Endothelial cell of umbilical vein (primary cell): ENCODE measurements at regions not wholly inside any gene's neighbourhood (a gene's known extent, or its start where the extent isn't known, plus 50 kb on each side); places are given as distances from the start of the nearest gene placed in this dataset.

ENCODE experiments used
- BruUV-seq: library from RNA; stranded (reverse); fragments of 400-500 nt; replicated peaks from 2 replicates; lab custom pipeline; 2021; lab: Mats Ljungman, UMichigan
- CTCF ChIA-PET: fragments of 300-600, 350-600 bp; sonication (Branson Sonifier 250); formaldehyde crosslinking; loops from one replicate; lab custom pipeline; 2021; ENCODE audit warnings: antibody characterized with exemption, inconsistent platforms; lab: Charles Lee
- POLR2A ChIA-PET: fragments of 300-600, 350-600 bp; sonication (Branson Sonifier 250); formaldehyde crosslinking; loops from one replicate; lab custom pipeline; 2021; ENCODE audit warnings: antibody characterized with exemption, inconsistent platforms; lab: Charles Lee
- DNase-seq: peaks from one replicate; pipeline ENCODE4 v3.0.0-alpha.2; 2011; ENCODE audit warnings: low read depth, low spot score
- FAIRE-seq: peaks from 2 replicates; lab custom pipeline; 2011; peaks lifted over from hg19 to GRCh38; lab: Jason Lieb, UNC
- H2AFZ ChIP-seq: 2 replicates; pipeline ENCODE4 v1.6.0; 2012; ENCODE audit warnings: low read depth, low read length, control low read depth, inconsistent platforms
- H3K27ac ChIP-seq: 2 replicates; pipeline ENCODE4 v1.5.1; 2011; ENCODE audit warnings: low read depth, mild to moderate bottlenecking, control low read depth, low read length, moderate library complexity; ENCODE audit not compliant: insufficient read depth
- H3K27me3 ChIP-seq, 2 experiments: 2 replicates each; pipeline versions ENCODE4 v1.6.0 to v1.6.1; 2011; ENCODE audit warnings: low read length in 2 of 2, mixed read lengths in 1 of 2; ENCODE audit not compliant: control insufficient read depth in 2 of 2, insufficient read depth in 2 of 2
- H3K36me3 ChIP-seq, 2 experiments: 2 replicates in 1 of 2; 3 replicates in 1 of 2; pipeline ENCODE4 v1.5.1; 2011; ENCODE audit warnings: low read length in 2 of 2, mild to moderate bottlenecking in 1 of 2, moderate library complexity in 1 of 2; ENCODE audit not compliant: control insufficient read depth in 2 of 2, insufficient read depth in 2 of 2; ENCODE audit errors: extremely low read depth in 1 of 2
- H3K4me1 ChIP-seq: 3 replicates; pipeline ENCODE4 v1.5.1; 2011; ENCODE audit warnings: mild to moderate bottlenecking, low read length; ENCODE audit not compliant: control insufficient read depth, insufficient read depth; ENCODE audit errors: extremely low read depth
- H3K4me2 ChIP-seq: 2 replicates; pipeline ENCODE4 v1.6.1; 2011; ENCODE audit warnings: low read length, control low read depth, mixed read lengths; ENCODE audit not compliant: insufficient read depth
- H3K4me3 ChIP-seq, 3 experiments: fragments of 200-600 bp in 1 of 3; sonication (generic), shearing (Covaris generic) in 1 of 3; replicated peaks in 1 of 3; 2 replicates each; pipeline ENCODE4 v1.5.1; 2011 to 2016; ENCODE audit warnings: control low read depth in 3 of 3, low read length in 3 of 3, mild to moderate bottlenecking in 2 of 3, inconsistent platforms in 1 of 3, low read depth in 1 of 3, moderate library complexity in 1 of 3; ENCODE audit not compliant: insufficient read depth in 1 of 3
- H3K79me2 ChIP-seq: 2 replicates; pipeline ENCODE4 v1.6.0; 2012; ENCODE audit warnings: low read length, inconsistent platforms; ENCODE audit not compliant: control insufficient read depth, insufficient read depth
- H3K9ac ChIP-seq: replicated peaks from 2 replicates; pipeline ENCODE3; 2011; ENCODE audit warnings: low read length, control low read depth; ENCODE audit not compliant: insufficient read depth; ENCODE audit errors: extremely low read depth
- H3K9me1 ChIP-seq: replicated peaks from 3 replicates; pipeline ENCODE4 v1.6.0; 2011; ENCODE audit warnings: mild to moderate bottlenecking, low read length; ENCODE audit not compliant: control insufficient read depth, insufficient read depth; ENCODE audit errors: extremely low read depth
- H3K9me3 ChIP-seq: replicated peaks from 2 replicates; pipeline ENCODE4 v1.5.1; 2012; ENCODE audit warnings: low read length, inconsistent platforms; ENCODE audit not compliant: control insufficient read depth, insufficient read depth
- H4K20me1 ChIP-seq: replicated peaks from 2 replicates; pipeline ENCODE3; 2011; ENCODE audit warnings: mild to moderate bottlenecking, low read length; ENCODE audit not compliant: control insufficient read depth, insufficient read depth; ENCODE audit errors: extremely low read depth
- EZH2 ChIP-seq: IDR thresholded peaks from 2 replicates; pipeline ENCODE4 v1.6.1; 2012; ENCODE audit warnings: borderline replicate concordance, low read depth, mild to moderate bottlenecking, moderate library complexity, low read length, inconsistent platforms; ENCODE audit not compliant: severe bottlenecking
- FOS ChIP-seq: IDR thresholded peaks from 2 replicates; pipeline ENCODE4 v1.6.1; 2011; ENCODE audit warnings: mild to moderate bottlenecking, low read length, moderate library complexity, borderline replicate concordance; ENCODE audit not compliant: insufficient read depth
- GATA2 ChIP-seq: IDR thresholded peaks from 2 replicates; pipeline ENCODE4 v1.7.0; 2011; ENCODE audit warnings: low read depth, mild to moderate bottlenecking, moderate library complexity, mixed read lengths, low read length; ENCODE audit not compliant: insufficient read length, insufficient read depth
- JUN ChIP-seq: IDR thresholded peaks from 2 replicates; pipeline ENCODE4 v1.6.1; 2011; ENCODE audit warnings: borderline replicate concordance, low read depth; ENCODE audit not compliant: insufficient read length, insufficient read depth
- MYC ChIP-seq: IDR thresholded peaks from one replicate; pipeline ENCODE4 v1.6.1; 2011; ENCODE audit warnings: mild to moderate bottlenecking, low read depth, low read length
- POLR2A ChIP-seq: IDR thresholded peaks from 2 replicates; pipeline ENCODE4 v1.6.1; 2012; ENCODE audit warnings: low read depth, mild to moderate bottlenecking, control low read depth, low read length
- POLR2AphosphoS5 ChIP-seq: IDR thresholded peaks from 2 replicates; pipeline ENCODE4 v1.6.1; 2012; ENCODE audit warnings: low read depth, mild to moderate bottlenecking, control low read depth, low read length, moderate library complexity; ENCODE audit not compliant: insufficient read depth
- dilution Hi-C: fragments of 300-500 bp; cut with MboI; formaldehyde crosslinking; loops from one replicate; pipeline ENCODE4 v1.15.0; 2019; ENCODE audit warnings: low sequenced_read_pairs; ENCODE audit not compliant: extremely low pct_ligation_motif_present
- intact Hi-C: fragments of 100-400 bp; cut with micrococcal nuclease; formaldehyde crosslinking; loops from one replicate; pipeline ENCODE4 v1.10.0; 2022
- TF ChIP-seq, protein P1 (sequence below): IDR thresholded peaks from 2 replicates; pipeline ENCODE4 v1.6.1; 2011; ENCODE audit not compliant: insufficient read depth, insufficient read length
- TF ChIP-seq, protein P2 (sequence below), 2 donors: IDR thresholded peaks; 1 replicate in 1 of 2; 2 replicates in 1 of 2; pipeline ENCODE4 v1.5.1; 2011; ENCODE audit warnings: low read length in 2 of 2, mild to moderate bottlenecking in 2 of 2, moderate library complexity in 2 of 2, control low read depth in 1 of 2, inconsistent platforms in 1 of 2, low read depth in 1 of 2; ENCODE audit not compliant: insufficient read depth in 1 of 2; ENCODE audit errors: extremely low read depth in 1 of 2

DNA sequence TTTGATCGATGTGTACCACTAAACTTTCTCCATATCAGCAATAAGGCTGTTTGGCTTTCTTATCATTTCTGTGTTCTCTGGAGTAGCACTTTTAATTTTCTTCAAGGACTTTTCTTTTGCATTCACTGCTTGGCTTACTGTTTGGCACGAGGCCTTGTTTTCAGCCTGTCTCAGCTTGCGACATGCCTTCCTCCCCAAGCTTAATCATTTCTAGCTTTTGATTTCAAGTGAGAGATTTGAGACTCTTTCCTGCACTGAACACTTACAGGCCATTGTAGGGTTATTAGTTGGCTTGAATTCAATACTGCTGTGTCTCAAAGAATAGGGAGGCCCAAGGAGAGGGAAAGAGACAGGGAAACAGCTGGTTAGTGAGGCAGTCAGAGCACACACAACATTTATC, 120.6 kb upstream of the KCND3 start:
- H2AFZ ChIP-seq: no peak overlapping the region
- no peaks in the 10 kb centered on the region for H3K9me1 ChIP-seq
- no peaks in the 10 kb centered on the region for H3K9me3 ChIP-seq
- no peaks in the 10 kb centered on the region for H3K4me1 ChIP-seq
- no peak for TF ChIP-seq POLR2AphosphoS5
- no peak for TF ChIP-seq FOS
- TF ChIP-seq GATA2: no peak
- no peak for TF ChIP-seq JUN
- TF ChIP-seq, protein P1, sequence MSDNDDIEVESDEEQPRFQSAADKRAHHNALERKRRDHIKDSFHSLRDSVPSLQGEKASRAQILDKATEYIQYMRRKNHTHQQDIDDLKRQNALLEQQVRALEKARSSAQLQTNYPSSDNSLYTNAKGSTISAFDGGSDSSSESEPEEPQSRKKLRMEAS: no peak
- no peak for TF ChIP-seq POLR2A
- TF ChIP-seq MYC: no peak
- TF ChIP-seq, protein P2, sequence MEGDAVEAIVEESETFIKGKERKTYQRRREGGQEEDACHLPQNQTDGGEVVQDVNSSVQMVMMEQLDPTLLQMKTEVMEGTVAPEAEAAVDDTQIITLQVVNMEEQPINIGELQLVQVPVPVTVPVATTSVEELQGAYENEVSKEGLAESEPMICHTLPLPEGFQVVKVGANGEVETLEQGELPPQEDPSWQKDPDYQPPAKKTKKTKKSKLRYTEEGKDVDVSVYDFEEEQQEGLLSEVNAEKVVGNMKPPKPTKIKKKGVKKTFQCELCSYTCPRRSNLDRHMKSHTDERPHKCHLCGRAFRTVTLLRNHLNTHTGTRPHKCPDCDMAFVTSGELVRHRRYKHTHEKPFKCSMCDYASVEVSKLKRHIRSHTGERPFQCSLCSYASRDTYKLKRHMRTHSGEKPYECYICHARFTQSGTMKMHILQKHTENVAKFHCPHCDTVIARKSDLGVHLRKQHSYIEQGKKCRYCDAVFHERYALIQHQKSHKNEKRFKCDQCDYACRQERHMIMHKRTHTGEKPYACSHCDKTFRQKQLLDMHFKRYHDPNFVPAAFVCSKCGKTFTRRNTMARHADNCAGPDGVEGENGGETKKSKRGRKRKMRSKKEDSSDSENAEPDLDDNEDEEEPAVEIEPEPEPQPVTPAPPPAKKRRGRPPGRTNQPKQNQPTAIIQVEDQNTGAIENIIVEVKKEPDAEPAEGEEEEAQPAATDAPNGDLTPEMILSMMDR (IDR thresholded peaks at IDR 0.05; ENCODE audit: extremely low read depth in 1 of 2, insufficient read depth in 1 of 2, low read depth in 1 of 2, low read length in 2 of 2): no peak
- no peak for TF ChIP-seq EZH2
- no peaks in the 10 kb centered on the region for H3K27me3 ChIP-seq
- H3K27ac ChIP-seq: no peak overlapping the region
- no peak for DNase-seq
- no TSS peak for BruUV-seq
- CTCF ChIA-PET: interaction anchor here (0.9 to 1.0 kb wide), 2 partner anchors 36 to 227 kb away, joined by 3 read pairs; no protein-coding TSS in a partner anchor
- no peaks in the 10 kb centered on the region for H4K20me1 ChIP-seq
- H3K9ac ChIP-seq: no peak overlapping the region
- POLR2A ChIA-PET: no interaction called here
- no peaks in the 10 kb centered on the region for H3K79me2 ChIP-seq
- intact Hi-C loops: no loop called here
- H3K4me3 ChIP-seq: no peak overlapping the region
- dilution Hi-C loops: no loop called here
- FAIRE-seq: no peak
- H3K36me3 ChIP-seq: no peaks in the 10 kb centered on the region
- H3K4me2 ChIP-seq: no peak overlapping the region
